Tongue (tissue), 1 donor: ENCODE measurements at regions not wholly inside any gene's neighbourhood (a gene's known extent, or its start where the extent isn't known, plus 50 kb on each side); places are given as distances from the start of the nearest gene placed in this dataset.
"Not testable (repeated sequence)": the region's sequence is repeated elsewhere in the genome, so short reads cannot be mapped to it uniquely, and the experiment has no call there.

Experiments
- DNase-seq: peaks from one replicate; pipeline ENCODE4 v3.0.0-alpha.2; 2015

DNA sequence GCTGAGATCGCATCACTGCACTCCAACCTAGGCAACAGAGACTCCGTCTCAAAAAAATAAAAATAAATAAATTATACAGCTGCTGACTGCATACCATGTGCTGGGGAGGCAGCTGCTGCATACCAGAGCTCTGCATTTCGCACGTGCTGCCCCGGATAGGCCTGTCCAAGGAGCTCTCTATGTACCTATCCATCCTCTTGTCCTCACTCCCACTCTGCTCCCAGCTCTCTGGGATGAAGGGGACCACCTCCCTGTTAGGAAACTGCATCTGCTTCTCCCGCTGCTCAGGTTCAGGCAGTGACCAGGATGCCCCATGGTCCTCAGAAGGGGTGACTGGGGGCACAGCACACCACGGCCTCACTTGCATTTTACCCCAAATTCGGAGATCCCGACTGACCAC, 302.3 kb downstream of the BRD1 start:
- DNase-seq = peak; percentile 52

DNA sequence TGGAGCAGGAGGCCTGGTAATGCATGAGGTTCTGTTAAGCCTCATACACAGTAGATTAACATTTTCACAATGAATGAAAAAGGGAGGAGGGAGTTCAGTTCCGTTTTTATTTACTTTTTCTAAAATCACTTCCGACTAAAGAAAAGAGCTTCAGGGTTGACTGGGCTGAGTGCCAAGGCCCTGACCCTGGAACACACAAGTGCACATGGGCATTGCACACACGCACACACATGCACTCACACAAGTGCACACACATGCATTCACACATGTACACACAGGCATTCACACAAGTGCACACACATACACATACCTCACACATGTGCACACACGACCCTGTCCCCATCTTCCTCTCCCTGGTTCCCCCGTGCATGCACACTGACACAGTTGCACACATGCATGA, 303.3 kb downstream of the BRD1 start:
- DNase-seq = no peak

DNA sequence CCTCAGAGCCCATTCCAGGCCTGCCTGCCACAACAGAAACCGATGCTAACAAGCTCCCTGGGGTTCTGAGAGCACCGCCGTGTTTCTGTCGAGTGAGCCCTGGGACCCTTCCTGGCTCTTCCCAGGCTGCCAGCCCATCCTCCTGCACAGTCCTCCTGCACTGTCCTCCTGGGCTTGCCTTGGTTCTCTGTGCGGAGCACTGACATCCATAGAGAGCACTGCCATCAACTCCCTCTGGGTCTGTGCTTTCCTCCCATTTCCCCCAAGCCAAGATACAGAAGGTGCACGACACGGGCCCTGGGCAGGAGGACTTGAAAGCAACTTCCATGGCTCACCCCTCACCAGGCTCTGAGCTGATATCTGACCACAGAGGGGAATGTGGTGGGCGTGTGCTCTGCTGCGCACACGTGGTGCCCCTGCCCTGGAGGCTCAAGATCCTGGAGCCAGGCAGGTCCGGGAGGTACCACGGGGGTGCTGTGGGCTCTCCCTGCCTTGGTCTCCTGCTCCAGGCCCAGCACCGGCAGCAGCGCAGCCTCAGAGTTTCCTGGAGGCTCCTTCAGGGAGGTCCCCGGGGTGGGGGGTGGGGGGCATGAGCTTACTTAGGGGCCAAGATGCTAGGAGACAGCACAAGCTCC, 304.2 kb downstream of the BRD1 start:
- no peak for DNase-seq

DNA sequence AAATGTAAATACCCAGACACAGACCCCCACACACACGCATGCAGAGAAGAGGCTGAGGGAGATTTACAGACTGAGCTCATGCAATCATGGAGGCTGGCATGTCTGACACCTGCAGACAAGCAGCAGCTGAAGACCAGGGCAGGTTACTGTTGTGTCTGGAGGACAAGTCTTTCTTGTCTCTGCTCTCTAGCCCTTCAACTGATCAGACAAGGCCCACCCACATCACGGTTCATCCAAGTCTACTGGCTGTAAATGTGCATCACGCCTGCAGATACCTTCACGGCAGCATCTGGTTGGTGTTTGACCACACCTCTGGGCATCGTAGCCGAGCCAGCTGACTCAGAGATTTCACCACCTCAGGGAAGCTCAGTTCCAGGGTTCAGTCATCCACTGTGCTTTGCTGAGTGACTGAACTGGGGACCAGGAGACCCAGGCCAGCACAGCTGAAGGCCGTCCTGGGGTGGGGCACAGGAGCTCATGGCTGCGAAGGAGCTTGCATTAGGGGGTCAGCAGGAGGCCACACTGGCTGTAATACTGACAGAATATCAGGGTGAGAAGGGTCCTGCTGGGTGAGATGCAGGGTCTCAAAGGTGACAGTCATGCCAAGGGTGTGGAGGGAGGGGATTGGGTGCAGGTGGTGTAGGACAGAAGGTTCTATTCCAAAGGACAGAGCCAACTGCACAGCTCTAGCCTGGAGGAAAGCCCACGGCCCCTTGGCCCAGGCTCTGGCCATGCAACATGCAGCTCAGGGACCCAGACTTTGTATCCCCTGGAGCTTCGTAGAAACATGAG, 304.9 kb downstream of the BRD1 start:
- no peak for DNase-seq

DNA sequence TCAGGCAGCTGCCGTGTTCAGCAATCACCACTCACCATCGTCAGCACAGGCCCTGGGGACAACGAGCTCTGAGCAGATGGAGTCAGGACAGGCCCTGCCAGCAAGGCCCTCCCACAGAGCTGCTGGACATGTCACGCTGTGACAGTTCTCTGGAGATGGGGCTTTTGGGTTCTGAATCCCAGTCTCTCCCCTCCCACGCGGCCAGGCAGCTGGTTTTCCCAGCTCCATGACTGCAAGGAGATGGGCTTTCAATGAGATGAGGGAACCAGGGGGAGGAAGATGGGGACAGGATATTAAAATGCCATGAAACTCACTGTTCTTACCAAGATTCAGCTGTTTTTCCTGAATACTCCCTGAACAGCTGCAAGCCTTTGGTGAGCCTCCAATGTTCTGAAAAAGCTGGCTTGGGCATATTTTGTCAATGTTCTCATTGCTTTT, 305.9 kb downstream of the BRD1 start:
- DNase-seq = peak; percentile 84

DNA sequence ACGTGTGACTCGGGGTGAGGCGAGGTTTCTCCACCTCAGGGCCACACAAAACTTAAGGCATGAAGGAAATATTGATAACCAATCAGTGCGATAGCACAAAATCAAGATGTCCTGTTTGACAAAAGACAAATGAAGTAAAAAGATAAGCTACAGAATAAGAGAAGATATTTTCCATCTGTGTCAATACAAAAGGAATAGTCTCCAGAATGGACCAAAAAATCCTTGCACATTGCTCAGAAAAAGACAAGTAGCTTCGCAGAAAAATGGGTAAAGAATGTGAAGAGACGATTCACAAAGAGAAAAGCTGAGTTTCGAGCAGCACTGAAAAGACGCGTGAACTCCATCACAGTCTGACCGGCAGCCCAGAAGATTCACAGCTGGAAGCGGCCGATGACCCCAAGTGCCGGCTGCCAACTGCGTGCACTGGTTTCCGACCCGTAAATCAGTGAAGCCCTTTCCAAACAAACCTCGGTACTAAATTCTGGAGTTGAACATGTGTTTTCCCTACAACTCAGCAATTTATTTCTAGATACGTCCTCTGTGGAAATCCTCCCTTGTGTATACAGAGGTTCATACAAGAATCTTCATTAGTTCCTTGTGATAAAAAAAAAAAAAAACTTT, 308.4 kb downstream of the BRD1 start:
- no peak for DNase-seq

DNA sequence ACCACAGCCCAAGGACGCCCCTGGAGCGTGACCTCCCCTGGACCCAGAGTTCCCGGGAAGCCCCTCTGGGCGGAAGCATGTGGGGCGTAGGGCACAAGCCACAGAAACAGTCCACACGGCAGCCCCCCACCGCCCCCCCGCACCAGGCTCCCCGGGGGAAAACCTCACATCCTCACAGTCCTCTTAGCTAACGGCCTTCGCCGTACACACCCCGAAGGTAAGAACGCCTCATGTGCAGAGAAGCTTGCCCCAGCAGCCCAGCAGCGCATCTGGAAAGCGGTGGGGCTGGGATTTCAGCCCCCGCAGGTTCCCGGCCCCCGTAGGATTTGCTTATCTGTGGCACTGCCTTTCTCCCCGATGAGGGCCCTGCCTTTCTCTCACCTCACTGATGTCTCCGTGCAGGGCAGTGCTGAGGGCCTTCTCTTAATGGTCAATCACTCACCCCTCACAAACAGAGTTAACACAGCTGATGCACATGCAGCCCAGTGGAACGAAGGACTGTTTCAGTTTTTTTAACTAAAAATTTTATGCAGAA, 309.2 kb downstream of the BRD1 start:
- DNase-seq = no peak

DNA sequence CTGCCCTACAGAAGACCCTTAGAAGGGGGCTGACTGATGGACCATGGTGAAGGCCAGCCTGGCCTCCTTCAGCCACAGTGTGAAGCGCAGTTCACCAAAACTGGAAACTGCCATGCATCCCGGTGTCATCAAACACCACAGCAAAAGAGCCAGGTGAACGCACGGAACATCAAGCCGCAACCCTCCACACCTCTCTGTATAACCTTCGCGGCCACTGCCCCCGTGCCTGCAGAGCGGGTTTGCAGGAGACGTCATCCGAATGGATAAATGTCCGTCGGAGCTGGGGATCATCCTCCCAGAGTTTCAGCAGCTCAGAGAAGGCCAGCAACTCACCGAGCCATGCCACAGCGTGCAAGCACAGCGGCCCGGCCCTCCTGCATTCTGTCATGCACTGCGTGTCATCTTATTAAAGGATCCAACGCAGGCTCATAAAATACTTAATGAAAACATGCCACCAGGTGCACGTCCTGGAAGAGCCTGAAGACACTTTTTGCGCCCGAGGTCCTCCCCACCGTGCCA, 309.9 kb downstream of the BRD1 start:
- no peak for DNase-seq

DNA sequence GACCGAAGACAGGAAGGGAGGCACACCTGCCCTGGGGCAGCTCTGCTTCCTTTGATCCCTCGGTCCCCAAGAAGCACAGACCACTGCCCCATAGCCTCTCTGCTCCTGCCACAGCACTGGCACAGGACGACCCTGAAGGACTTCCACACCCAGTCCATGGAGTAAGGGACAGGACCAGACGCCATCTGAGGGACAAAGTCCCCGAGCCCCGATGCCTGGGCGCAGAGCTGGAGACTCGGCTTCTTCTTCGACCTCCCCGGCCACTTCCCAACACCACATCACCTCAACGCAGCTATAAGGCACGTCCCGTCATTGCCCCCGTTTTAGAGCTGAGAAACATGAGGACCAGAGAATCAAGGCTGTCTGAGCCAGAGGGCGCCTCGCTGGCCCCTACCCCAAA, 310.5 kb downstream of the BRD1 start:
- DNase-seq = no peak

DNA sequence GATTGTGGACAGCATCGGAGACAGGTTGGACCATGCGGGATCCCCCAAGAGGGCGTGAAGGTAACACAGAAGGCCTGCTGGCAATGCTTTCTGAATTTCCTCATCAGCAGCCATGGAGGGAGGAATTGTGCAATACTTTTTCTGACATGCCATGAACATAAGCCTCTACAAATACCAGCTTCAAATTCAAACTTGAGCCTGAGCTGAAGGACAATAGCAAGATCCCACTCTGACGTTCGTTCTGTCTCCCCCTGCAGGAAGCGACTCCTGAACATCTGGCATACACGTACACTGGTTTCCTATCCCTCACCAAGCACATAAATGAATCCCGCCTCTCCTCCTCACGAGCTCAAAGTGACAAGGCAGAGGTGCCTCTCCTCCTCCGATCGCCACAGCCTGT, 312.2 kb downstream of the BRD1 start:
- no peak for DNase-seq

DNA sequence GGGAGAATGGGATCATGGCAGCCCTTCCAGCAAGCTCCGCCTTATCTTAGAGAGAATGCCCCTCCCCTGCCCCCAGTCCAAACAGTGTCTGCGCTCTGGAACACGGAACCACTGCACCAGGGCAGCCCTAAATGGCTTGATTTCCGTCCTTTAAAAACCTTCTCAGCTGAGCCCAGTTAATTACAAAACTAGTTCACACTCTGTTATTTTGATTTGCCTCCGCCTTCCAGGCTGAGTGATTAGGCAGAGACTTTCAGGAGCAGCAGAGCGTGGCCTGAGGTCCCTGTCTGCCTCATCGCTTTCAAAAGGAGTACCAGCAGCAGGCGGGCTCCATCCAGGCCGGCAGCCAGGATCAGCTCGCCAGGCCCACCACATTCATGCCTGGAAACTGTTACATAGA, 313.0 kb downstream of the BRD1 start:
- no peak for DNase-seq

DNA sequence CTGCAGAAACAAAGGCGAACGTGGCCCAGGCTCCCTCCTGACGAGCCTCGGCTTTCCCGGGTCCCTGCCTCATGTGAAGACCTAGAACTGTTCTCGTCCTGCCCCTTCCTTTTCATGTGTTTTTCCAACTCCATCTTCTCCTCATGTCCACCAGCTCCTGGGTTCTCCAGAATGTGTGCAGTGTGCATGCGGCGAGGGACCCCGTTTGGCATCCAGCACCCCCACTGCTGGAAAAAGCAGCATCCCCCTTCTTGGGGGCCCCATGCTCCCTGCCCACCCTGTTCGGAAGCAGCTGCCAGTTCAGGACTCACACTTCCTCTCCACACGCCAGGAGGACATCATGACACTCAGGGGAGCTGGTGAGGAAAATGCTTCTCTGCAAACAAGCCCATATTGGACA, 313.5 kb downstream of the BRD1 start:
- no peak for DNase-seq

DNA sequence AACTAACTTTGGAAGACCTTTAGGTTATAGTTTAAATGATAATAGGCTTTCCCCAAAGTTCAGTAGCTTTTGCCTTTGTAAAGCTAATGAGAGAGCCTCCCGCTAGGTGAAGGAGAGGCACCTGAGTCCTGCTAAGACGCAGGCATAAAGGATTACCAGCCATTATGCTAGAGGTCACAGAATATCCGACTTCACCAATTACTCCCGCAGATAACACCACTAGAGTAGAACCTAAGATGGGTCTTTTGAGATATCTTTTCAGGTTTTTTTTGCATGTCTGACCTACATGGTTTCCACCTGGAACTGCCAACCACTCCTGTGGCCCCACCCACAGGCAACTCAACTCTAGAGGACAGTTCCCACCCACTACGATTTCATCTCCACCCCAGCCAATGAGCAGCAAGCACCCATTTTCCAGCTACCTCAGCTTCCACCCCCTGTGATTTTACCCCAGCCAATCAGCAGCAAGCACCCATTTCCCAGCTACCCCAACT, 314.3 kb downstream of the BRD1 start:
- DNase-seq = no peak

DNA sequence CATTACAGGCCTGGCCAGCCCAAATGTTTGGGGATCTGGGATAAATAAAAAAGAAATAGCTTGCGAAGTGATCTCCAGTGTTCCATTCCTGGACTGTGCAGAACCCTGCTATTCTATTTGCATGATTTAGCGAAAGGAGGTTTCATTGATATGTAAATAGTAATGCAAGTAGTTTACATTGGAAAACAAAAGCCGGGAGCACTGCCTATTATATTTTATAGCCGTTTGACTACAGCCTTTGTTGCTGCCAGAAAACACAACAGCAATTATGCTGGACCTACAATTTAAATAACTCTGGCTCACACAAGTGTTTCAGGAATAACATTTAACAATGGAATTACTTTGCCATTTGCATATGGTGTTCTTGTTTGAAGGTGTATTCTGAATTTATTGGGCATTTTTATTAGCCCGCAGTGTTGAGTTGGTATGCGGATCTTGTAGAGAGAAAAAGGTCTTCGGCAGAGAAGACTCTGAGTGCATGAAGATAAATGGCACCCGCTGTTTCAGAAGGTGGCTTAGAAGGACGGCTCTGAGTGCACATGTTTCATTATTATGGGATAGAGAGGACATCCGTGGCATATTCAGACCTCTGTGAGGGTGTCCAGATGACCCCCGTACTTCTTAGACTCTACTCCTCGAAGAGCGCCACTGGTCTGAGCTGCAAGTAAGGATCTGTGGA, 315.0 kb downstream of the BRD1 start:
- DNase-seq = no peak

DNA sequence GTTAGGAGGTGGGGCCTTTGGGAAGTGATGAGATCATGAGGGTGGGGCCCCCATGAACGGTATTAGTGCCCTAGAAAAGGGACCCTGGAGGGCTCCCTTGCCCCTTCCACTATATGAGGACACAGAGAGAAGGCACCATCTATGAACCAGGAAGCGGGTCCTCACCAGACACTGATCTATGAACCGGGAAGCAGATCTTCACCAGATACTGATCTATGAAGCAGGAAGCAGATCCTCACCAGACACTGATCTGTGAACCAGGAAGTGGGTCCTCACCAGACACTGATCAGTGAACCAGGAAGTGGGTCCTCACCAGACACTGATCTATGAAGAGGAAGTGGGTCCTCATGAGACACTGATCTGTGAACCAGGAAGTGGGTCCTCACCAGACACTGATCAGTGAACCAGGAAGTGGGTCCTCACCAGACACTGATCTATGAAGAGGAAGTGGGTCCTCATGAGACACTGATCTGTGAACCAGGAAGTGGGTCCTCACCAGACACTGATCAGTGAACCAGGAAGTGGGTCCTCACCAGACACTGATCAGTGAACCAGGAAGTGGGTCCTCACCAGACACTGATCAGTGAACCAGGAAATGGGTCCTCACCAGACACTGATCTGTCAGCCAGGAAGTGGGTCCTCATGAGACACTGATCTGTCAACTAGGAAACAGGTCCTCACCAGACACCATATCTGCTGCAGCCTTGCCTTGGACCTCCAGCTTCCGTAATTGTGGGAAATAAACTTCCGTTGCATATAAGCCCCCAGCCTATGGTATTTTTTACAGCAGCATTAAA, 316.1 kb downstream of the BRD1 start:
- DNase-seq = not testable (repeated sequence)

DNA sequence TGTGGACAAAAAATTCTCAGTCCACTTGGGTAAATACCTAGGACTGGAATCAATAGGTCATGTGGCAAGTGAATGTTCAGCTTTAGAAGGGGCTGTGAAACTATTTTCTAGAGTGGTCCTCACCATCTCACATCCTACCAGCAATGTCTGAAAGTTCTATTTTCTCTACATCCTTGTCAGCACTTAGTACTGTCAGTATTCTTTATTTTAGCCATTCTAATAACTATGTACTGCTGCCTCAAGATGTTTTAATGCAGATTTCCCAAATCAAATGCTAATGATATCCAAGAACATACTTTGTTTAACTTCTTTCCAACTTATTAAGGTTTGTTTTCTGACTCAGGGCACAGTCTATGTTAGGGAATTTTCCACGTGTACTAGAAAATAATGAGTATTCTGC, 317.0 kb downstream of the BRD1 start:
- no peak for DNase-seq

DNA sequence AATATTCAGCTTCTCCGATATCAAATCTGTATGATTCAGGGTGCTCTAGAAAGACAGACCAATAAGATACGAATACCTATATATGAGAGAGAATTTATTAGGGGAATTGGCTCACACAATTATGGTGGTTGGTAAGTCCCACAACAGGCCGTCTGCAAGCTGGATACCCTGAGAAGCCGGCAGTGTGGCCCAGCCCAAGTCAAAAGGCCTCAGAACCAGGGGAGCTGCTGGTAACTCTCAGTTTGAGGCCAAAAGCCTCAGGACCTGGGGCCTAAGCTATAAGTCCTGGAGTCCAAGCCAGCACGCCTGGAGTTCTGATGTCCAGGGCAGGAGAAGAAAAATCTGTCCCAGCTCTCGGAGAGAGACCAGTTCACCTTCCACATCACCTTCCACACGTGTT, 318.7 kb downstream of the BRD1 start:
- DNase-seq = no peak

DNA sequence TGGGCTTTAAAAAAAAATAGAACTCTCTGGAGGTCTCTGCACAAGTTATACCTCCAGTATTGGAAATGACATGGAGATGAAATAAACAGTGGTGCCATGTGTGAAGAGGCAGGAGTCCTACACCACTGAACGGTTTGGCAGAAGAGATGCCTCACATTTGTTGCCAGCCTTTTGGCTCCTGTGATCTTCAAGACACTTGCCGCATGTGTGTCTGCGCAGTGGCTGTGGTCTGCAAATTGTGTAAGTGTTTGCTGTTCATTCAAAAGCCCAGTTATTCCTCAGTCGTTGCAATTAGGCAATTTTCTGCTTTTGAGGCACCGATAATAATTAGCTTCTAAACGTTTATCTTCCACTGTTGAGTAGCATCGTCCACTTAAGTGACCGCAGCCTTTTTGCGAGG, 319.1 kb downstream of the BRD1 start:
- no peak for DNase-seq

DNA sequence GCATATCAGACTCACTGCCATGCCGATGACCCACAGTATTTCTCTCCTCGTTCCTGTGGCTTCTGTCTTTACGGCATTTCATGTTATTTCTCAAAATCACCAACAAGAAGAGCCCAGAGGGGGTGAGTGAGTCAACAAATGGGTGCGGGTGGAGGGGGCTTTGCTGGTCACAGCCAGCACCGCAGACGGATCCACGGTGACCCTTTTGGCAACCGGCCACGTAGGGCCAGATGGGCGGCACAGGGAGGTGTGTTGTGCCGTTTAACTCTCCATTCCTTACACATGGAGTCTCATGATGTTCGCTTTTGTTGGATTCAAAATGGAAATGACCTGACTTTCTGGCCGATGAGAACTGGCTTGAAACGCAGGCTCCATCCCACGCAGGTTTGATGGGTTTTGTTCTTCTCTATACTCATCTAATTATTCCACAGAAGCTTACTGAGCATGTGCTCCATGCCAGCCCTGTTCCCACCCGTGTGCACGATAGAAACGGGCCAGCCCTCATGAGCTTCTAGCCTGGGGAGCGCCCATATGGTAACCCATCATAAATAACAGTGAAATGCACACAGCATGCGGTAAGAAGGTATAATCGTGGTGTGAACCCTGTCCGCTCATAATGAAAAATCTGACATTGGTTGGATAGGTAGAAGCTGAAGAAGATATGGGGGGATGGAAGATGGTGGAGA, 319.9 kb downstream of the BRD1 start:
- DNase-seq = no peak

DNA sequence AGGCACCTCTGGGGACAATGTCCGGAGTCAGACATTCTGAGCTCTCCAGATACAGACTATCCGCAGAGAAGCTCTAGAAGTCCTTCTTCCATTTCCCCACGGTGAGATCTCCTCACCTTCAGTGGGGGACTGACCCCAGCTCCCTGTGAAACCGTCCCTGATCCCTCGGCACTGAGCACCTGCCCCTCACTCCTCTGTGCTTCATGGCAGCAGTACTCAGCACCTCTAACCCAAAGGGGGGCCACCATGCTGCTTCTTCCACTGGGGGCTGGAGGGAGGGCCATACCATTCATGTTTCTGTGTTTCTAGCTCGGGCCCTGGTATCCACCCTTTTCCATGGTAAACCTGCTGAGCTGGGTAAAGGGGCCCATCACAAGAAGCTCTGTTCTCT, 321.7 kb downstream of the BRD1 start:
- no peak for DNase-seq
